HL-60 (cell line): ENCODE measurements at regions not wholly inside any gene's neighbourhood (a gene's known extent, or its start where the extent isn't known, plus 50 kb on each side); places are given as distances from the start of the nearest gene placed in this dataset.

Experiments used
- POLR2AphosphoS5 ChIP-seq: IDR thresholded peaks from 2 replicates; pipeline ENCODE4 v1.6.1; 2012; ENCODE audit warnings: low read depth
- SPI1 ChIP-seq: IDR thresholded peaks from 2 replicates; pipeline ENCODE4 v1.6.1; 2012; ENCODE audit warnings: low read depth, mild to moderate bottlenecking, borderline replicate concordance
- TF ChIP-seq, protein P1 (sequence below): IDR thresholded peaks from one replicate; pipeline ENCODE4 v1.5.1; 2011; ENCODE audit warnings: low read length, control low read depth, inconsistent platforms; ENCODE audit not compliant: insufficient read depth
- TF ChIP-seq, protein P2 (sequence below): IDR thresholded peaks from 2 replicates; pipeline ENCODE4 v1.6.1; 2012; ENCODE audit warnings: low read depth; ENCODE audit not compliant: insufficient replicate concordance

DNA sequence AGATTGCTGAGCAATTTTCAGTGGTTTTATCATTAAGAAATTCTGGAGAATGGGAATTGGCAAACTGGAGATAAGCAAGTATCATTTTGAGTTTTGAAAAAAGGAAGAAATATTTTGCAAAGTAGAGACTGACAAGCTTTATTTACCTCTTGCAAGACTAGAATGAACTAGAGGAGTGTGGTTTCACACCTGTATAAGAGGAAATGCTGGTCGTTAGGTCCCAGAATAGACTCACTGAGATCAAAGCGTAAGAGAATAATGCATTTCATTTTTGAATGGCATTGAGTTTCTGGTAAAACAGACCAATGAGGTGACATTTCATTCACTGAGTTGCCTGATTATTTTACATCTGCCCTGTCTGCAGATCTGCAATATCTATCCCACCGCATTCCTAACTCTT is 308.1 kb downstream of the ADGRL2 start:
- TF ChIP-seq, protein P1, sequence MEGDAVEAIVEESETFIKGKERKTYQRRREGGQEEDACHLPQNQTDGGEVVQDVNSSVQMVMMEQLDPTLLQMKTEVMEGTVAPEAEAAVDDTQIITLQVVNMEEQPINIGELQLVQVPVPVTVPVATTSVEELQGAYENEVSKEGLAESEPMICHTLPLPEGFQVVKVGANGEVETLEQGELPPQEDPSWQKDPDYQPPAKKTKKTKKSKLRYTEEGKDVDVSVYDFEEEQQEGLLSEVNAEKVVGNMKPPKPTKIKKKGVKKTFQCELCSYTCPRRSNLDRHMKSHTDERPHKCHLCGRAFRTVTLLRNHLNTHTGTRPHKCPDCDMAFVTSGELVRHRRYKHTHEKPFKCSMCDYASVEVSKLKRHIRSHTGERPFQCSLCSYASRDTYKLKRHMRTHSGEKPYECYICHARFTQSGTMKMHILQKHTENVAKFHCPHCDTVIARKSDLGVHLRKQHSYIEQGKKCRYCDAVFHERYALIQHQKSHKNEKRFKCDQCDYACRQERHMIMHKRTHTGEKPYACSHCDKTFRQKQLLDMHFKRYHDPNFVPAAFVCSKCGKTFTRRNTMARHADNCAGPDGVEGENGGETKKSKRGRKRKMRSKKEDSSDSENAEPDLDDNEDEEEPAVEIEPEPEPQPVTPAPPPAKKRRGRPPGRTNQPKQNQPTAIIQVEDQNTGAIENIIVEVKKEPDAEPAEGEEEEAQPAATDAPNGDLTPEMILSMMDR = no peak
- TF ChIP-seq POLR2AphosphoS5 (no peak), SPI1 (no peak)
- TF ChIP-seq, protein P2, sequence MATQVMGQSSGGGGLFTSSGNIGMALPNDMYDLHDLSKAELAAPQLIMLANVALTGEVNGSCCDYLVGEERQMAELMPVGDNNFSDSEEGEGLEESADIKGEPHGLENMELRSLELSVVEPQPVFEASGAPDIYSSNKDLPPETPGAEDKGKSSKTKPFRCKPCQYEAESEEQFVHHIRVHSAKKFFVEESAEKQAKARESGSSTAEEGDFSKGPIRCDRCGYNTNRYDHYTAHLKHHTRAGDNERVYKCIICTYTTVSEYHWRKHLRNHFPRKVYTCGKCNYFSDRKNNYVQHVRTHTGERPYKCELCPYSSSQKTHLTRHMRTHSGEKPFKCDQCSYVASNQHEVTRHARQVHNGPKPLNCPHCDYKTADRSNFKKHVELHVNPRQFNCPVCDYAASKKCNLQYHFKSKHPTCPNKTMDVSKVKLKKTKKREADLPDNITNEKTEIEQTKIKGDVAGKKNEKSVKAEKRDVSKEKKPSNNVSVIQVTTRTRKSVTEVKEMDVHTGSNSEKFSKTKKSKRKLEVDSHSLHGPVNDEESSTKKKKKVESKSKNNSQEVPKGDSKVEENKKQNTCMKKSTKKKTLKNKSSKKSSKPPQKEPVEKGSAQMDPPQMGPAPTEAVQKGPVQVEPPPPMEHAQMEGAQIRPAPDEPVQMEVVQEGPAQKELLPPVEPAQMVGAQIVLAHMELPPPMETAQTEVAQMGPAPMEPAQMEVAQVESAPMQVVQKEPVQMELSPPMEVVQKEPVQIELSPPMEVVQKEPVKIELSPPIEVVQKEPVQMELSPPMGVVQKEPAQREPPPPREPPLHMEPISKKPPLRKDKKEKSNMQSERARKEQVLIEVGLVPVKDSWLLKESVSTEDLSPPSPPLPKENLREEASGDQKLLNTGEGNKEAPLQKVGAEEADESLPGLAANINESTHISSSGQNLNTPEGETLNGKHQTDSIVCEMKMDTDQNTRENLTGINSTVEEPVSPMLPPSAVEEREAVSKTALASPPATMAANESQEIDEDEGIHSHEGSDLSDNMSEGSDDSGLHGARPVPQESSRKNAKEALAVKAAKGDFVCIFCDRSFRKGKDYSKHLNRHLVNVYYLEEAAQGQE = no peak
